CD1c-positive myeloid dendritic cell (primary cell): ENCODE measurements at regions not wholly inside any gene's neighbourhood (a gene's known extent, or its start where the extent isn't known, plus 50 kb on each side); places are given as distances from the start of the nearest gene placed in this dataset.
A peak's percentile ranks its signal among the peaks of the same experiment; 100 is the strongest.
"Not testable (repeated sequence)": the region's sequence is repeated elsewhere in the genome, so short reads cannot be mapped to it uniquely, and the experiment has no call there.

Experiments
- DNase-seq: peaks from one replicate; pipeline ENCODE4 v3.0.0-alpha.2; 2016; ENCODE audit errors: extremely low spot score

- not testable (repeated sequence) for DNase-seq
These were observed 60.5 kb downstream of the GOLGA6L22 start for GRCh38 chr15:22519213-22519612.

GRCh38 chr15:22526537-22526936, 67.8 kb downstream of the GOLGA6L22 start:
- DNase-seq = not testable (repeated sequence)

GRCh38 chr15:22527016-22527415, 68.3 kb downstream of the GOLGA6L22 start:
- not testable (repeated sequence) for DNase-seq

- DNase-seq = not testable (repeated sequence)
These were observed 70.5 kb downstream of the GOLGA6L22 start for GRCh38 chr15:22529200-22529599.

GRCh38 chr15:22559701-22560100, 101.0 kb downstream of the GOLGA6L22 start:
- DNase-seq = not testable (repeated sequence)

GRCh38 chr15:22561716-22562115, 103.0 kb downstream of the GOLGA6L22 start:
- not testable (repeated sequence) for DNase-seq

GRCh38 chr15:22566510-22566909, 107.8 kb downstream of the GOLGA6L22 start:
- DNase-seq = not testable (repeated sequence)

GRCh38 chr15:22569486-22569885, 110.8 kb downstream of the GOLGA6L22 start:
- DNase-seq = not testable (repeated sequence)

- peak; percentile 1 for DNase-seq
These were observed 113.5 kb downstream of the GOLGA6L22 start for GRCh38 chr15:22572152-22572735.

GRCh38 chr15:22572792-22573191, 114.1 kb downstream of the GOLGA6L22 start:
- DNase-seq = not testable (repeated sequence)

- DNase-seq = not testable (repeated sequence)
These were observed 119.1 kb downstream of the GOLGA6L22 start for GRCh38 chr15:22577828-22578227.

- DNase-seq = not testable (repeated sequence)
These were observed 120.5 kb downstream of the GOLGA6L22 start for GRCh38 chr15:22579213-22579612.

- not testable (repeated sequence) for DNase-seq
These were observed 128.7 kb downstream of the GOLGA6L22 start for GRCh38 chr15:22587391-22587790.

- DNase-seq = not testable (repeated sequence)
These were observed 139.8 kb downstream of the GOLGA6L22 start for GRCh38 chr15:22598552-22598951.

- not testable (repeated sequence) for DNase-seq
These were observed 141.0 kb downstream of the GOLGA6L22 start for GRCh38 chr15:22599526-22600320.

- DNase-seq = not testable (repeated sequence)
These were observed 158.3 kb downstream of the GOLGA6L22 start for GRCh38 chr15:22616976-22617375.

- DNase-seq = not testable (repeated sequence)
These were observed 154.7 kb upstream of the NIPA1 start for GRCh38 chr15:22631789-22632188.

GRCh38 chr15:22639983-22640382, 146.5 kb upstream of the NIPA1 start:
- not testable (repeated sequence) for DNase-seq

- DNase-seq = not testable (repeated sequence)
These were observed 137.0 kb upstream of the NIPA1 start for GRCh38 chr15:22649458-22649857.

- DNase-seq = not testable (repeated sequence)
These were observed 135.3 kb upstream of the NIPA1 start for GRCh38 chr15:22651179-22651578.

GRCh38 chr15:22664294-22665058, 122.0 kb upstream of the NIPA1 start:
- peak; percentile 42 for DNase-seq

- peak; percentile 4 for DNase-seq
These were observed 121.3 kb upstream of the NIPA1 start for GRCh38 chr15:22665059-22665702.
